Caco-2 (cell line): ENCODE measurements at regions not wholly inside any gene's neighbourhood (a gene's known extent, or its start where the extent isn't known, plus 50 kb on each side); places are given as distances from the start of the nearest gene placed in this dataset.

Source experiments
- BruUV-seq: library from RNA; stranded (reverse); fragments of 400-500 nt; replicated peaks from 2 replicates; lab custom pipeline; 2021; lab: Mats Ljungman, UMichigan
- CTCF ChIA-PET: fragments of 300-600 bp; sonication (Branson Sonifier 250); formaldehyde crosslinking; loops from one replicate; lab custom pipeline; 2022; ENCODE audit warnings: antibody characterized with exemption; lab: Charles Lee
- POLR2A ChIA-PET: fragments of 300-600 bp; sonication (Branson Sonifier 250); formaldehyde crosslinking; loops from one replicate; lab custom pipeline; 2022; ENCODE audit warnings: antibody characterized with exemption; lab: Charles Lee
- DNase-seq, 2 experiments: peaks; one replicate each; pipeline versions ENCODE4 v3.0.0 to v3.0.0-alpha.2; 2020 to 2022
- H3K27me3 ChIP-seq: replicated peaks from 2 replicates; pipeline ENCODE4 v1.6.0; 2011; ENCODE audit warnings: low read length; ENCODE audit not compliant: control insufficient read depth, insufficient read depth
- H3K36me3 ChIP-seq: 2 replicates; pipeline ENCODE4 v1.5.1; 2011; ENCODE audit warnings: low read length; ENCODE audit not compliant: control insufficient read depth, insufficient read depth
- H3K4me1 ChIP-seq: fragments of 250-450 bp; sonication (Bioruptor Pico); 2 replicates; pipeline ENCODE4 v1.5.1; 2020; ENCODE audit warnings: mild to moderate bottlenecking
- H3K4me3 ChIP-seq: 2 replicates; pipeline ENCODE4 v1.5.1; 2011; ENCODE audit warnings: low read depth, mild to moderate bottlenecking, control low read depth, low read length
- H3K9me3 ChIP-seq: fragments of 250-450 bp; sonication (Bioruptor Pico); 2 replicates; pipeline ENCODE4 v1.5.1; 2020; ENCODE audit warnings: mild to moderate bottlenecking, moderate library complexity
- H3K27ac Mint-ChIP-seq: one replicate; pipeline ENCODE4 v1.8.0; 2022; ENCODE audit warnings: mixed read lengths; ENCODE audit not compliant: unreplicated experiment
- H3K27me3 Mint-ChIP-seq: one replicate; pipeline ENCODE4 v1.8.0; 2022; ENCODE audit warnings: mixed read lengths; ENCODE audit not compliant: insufficient read depth, unreplicated experiment
- H3K36me3 Mint-ChIP-seq: one replicate; pipeline ENCODE4 v1.8.0; 2022; ENCODE audit warnings: mild to moderate bottlenecking, mixed read lengths; ENCODE audit not compliant: insufficient read depth, unreplicated experiment
- H3K4me1 Mint-ChIP-seq: one replicate; pipeline ENCODE4 v1.8.0; 2022; ENCODE audit warnings: low read depth, mixed read lengths; ENCODE audit not compliant: unreplicated experiment
- H3K4me3 Mint-ChIP-seq: one replicate; pipeline ENCODE4 v1.8.0; 2022; ENCODE audit warnings: mild to moderate bottlenecking, moderate library complexity, mixed read lengths; ENCODE audit not compliant: unreplicated experiment
- H3K9me3 Mint-ChIP-seq: one replicate; pipeline ENCODE4 v1.8.0; 2022; ENCODE audit warnings: mixed read lengths; ENCODE audit not compliant: unreplicated experiment
- intact Hi-C: fragments of 100-400 bp; cut with micrococcal nuclease; formaldehyde crosslinking; loops from one replicate; pipeline ENCODE4 v1.10.0; 2022; ENCODE audit not compliant: unreplicated experiment
- TF ChIP-seq, protein P1 (sequence below), 2 experiments: fragments of 200-600 bp in 1 of 2; IDR thresholded peaks; 1 replicate in 1 of 2; 2 replicates in 1 of 2; pipeline versions ENCODE4 v1.5.1 to v1.8.0; 2011 to 2022; ENCODE audit warnings: antibody characterized with exemption in 1 of 2, control low read depth in 1 of 2, inconsistent platforms in 1 of 2, low read depth in 1 of 2, low read length in 1 of 2, mild to moderate bottlenecking in 1 of 2, moderate library complexity in 1 of 2; ENCODE audit not compliant: insufficient read depth in 1 of 2, severe bottlenecking in 1 of 2, unreplicated experiment in 1 of 2

GRCh38 chr21:25118648-25119047, 488.6 kb downstream of the MRPL39 start:
- H3K9me3 Mint-ChIP-seq = no peaks in the 10 kb centered on the region
- no peaks in the 10 kb centered on the region for H3K36me3 ChIP-seq
- H3K4me3 ChIP-seq = no peak overlapping the region
- no peaks in the 10 kb centered on the region for H3K36me3 Mint-ChIP-seq
- no peak overlapping the region for H3K27ac Mint-ChIP-seq
- intact Hi-C loops = no loop called here
- H3K4me1 ChIP-seq = no peaks in the 10 kb centered on the region
- BruUV-seq = no TSS peak
- CTCF ChIA-PET = no interaction called here
- no peak overlapping the region for H3K4me3 Mint-ChIP-seq
- no peaks in the 10 kb centered on the region for H3K27me3 ChIP-seq
- no peak for DNase-seq
- POLR2A ChIA-PET = no interaction called here
- H3K4me1 Mint-ChIP-seq = no peaks in the 10 kb centered on the region
- H3K27me3 Mint-ChIP-seq = peaks cover 7% of the 10 kb centered on the region
- TF ChIP-seq, protein P1, sequence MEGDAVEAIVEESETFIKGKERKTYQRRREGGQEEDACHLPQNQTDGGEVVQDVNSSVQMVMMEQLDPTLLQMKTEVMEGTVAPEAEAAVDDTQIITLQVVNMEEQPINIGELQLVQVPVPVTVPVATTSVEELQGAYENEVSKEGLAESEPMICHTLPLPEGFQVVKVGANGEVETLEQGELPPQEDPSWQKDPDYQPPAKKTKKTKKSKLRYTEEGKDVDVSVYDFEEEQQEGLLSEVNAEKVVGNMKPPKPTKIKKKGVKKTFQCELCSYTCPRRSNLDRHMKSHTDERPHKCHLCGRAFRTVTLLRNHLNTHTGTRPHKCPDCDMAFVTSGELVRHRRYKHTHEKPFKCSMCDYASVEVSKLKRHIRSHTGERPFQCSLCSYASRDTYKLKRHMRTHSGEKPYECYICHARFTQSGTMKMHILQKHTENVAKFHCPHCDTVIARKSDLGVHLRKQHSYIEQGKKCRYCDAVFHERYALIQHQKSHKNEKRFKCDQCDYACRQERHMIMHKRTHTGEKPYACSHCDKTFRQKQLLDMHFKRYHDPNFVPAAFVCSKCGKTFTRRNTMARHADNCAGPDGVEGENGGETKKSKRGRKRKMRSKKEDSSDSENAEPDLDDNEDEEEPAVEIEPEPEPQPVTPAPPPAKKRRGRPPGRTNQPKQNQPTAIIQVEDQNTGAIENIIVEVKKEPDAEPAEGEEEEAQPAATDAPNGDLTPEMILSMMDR (IDR thresholded peaks at IDR 0.05; ENCODE audit: insufficient read depth in 1 of 2, low read depth in 1 of 2, low read length in 1 of 2, severe bottlenecking in 1 of 2, unreplicated experiment in 1 of 2) = no peak
- H3K9me3 ChIP-seq = no peaks in the 10 kb centered on the region

DNA sequence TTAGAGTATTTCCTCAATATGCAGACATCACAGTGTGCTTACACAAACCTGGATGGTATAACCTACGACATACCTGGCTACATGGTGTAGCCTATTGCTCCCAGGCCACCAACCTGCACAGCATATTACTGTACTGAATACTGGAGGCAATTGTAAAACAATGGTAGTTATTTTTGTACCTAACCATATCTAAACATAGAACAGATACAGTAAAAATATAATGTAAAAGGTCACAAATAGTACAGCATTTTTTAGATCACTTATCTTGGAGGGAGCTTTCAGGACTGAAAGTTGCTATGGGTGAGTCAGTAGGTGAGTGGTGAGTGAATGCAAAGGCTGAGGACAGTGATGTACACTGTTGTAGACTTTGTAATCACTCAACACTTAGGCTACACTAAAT, 492.3 kb downstream of the MRPL39 start:
- H3K4me3 ChIP-seq = no peak overlapping the region
- H3K9me3 ChIP-seq = no peaks in the 10 kb centered on the region
- no peaks in the 10 kb centered on the region for H3K4me1 ChIP-seq
- intact Hi-C loops = no loop called here
- Mint-ChIP-seq H3K4me3 (no peak overlapping the region), H3K27ac (no peak overlapping the region), H3K4me1 (no peaks in the 10 kb centered on the region), H3K9me3 (no peaks in the 10 kb centered on the region), H3K27me3 (no peaks in the 10 kb centered on the region), H3K36me3 (no peaks in the 10 kb centered on the region)
- POLR2A ChIA-PET = no interaction called here
- TF ChIP-seq, protein P1 (IDR thresholded peaks at IDR 0.05; ENCODE audit: insufficient read depth in 1 of 2, low read depth in 1 of 2, low read length in 1 of 2, severe bottlenecking in 1 of 2, unreplicated experiment in 1 of 2) = no peak
- H3K27me3 ChIP-seq = no peaks in the 10 kb centered on the region
- no peak for DNase-seq
- no TSS peak for BruUV-seq
- H3K36me3 ChIP-seq = no peaks in the 10 kb centered on the region
- CTCF ChIA-PET = no interaction called here

DNA sequence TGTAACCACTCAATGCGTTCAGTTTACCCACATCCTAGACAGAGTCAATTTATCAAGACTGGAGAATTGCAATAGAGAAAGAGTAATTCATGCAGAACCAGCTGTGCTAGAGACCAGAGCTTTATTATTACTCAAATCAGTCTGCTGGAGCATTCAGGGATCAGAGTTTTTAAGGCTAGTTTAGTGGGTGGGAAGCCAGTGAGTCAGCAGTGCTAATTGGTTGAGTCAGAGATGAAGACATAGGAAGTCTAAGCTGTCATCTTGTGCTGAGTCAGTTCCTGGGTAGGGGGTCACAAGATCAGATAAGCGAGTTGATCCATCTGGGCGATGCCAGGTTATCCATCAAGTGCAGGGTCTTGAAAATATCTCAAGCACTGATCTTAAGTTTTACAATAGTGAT, 499.6 kb downstream of the MRPL39 start:
- no peaks in the 10 kb centered on the region for H3K4me1 ChIP-seq
- H3K27me3 ChIP-seq = no peaks in the 10 kb centered on the region
- no peaks in the 10 kb centered on the region for H3K36me3 ChIP-seq
- no peak overlapping the region for H3K4me3 ChIP-seq
- Mint-ChIP-seq H3K9me3 (no peaks in the 10 kb centered on the region), H3K36me3 (no peaks in the 10 kb centered on the region), H3K27me3 (no peaks in the 10 kb centered on the region), H3K4me1 (no peaks in the 10 kb centered on the region), H3K27ac (no peak overlapping the region), H3K4me3 (no peak overlapping the region)
- TF ChIP-seq, protein P1 (IDR thresholded peaks at IDR 0.05; ENCODE audit: insufficient read depth in 1 of 2, low read depth in 1 of 2, low read length in 1 of 2, severe bottlenecking in 1 of 2, unreplicated experiment in 1 of 2) = no peak
- no peaks in the 10 kb centered on the region for H3K9me3 ChIP-seq
- intact Hi-C loops = no loop called here
- ChIA-PET POLR2A (no interaction called here), CTCF (no interaction called here)
- BruUV-seq = no TSS peak
- DNase-seq = no peak
